ENCODE measurements at regions not wholly inside any gene's neighbourhood (a gene's known extent, or its start where the extent isn't known, plus 50 kb on each side); places are given as distances from the start of the nearest gene placed in this dataset.

GRCh38 chr4:110675426-110675825 lies 52.5 kb upstream of the PITX2 start:
- no peaks in the 10 kb centered on the region for H3K27me3 ChIP-seq (ENCODE audit: control insufficient read depth, insufficient read depth, low read length, poor library complexity, severe bottlenecking)
- H3K36me3 ChIP-seq (ENCODE audit: control insufficient read depth, insufficient read depth, low read length), result no peaks in the 10 kb centered on the region
- no peaks in the 10 kb centered on the region for H3K4me1 ChIP-seq (ENCODE audit: control insufficient read depth, insufficient read depth, low read length)
- H3K9me3 ChIP-seq (ENCODE audit: control insufficient read depth, low read length), result no peaks in the 10 kb centered on the region
- no peak overlapping the region for H3K27ac ChIP-seq (ENCODE audit: insufficient read depth, low read depth, low read length, poor library complexity, severe bottlenecking)
- no peak overlapping the region for H3K4me3 ChIP-seq (ENCODE audit: insufficient read depth, low read depth, low read length)

GRCh38 chr4:110676241-110676640 lies 53.4 kb upstream of the PITX2 start:
- Histone ChIP-seq H3K9me3 (ENCODE audit: control insufficient read depth, low read length) (no peaks in the 10 kb centered on the region), H3K27me3 (ENCODE audit: control insufficient read depth, insufficient read depth, low read length, poor library complexity, severe bottlenecking) (no peaks in the 10 kb centered on the region), H3K27ac (ENCODE audit: insufficient read depth, low read depth, low read length, poor library complexity, severe bottlenecking) (no peak overlapping the region), H3K36me3 (ENCODE audit: control insufficient read depth, insufficient read depth, low read length) (no peaks in the 10 kb centered on the region), H3K4me3 (ENCODE audit: insufficient read depth, low read depth, low read length) (no peak overlapping the region), H3K4me1 (ENCODE audit: control insufficient read depth, insufficient read depth, low read length) (no peaks in the 10 kb centered on the region)

GRCh38 chr4:110678517-110679227 lies 55.8 kb upstream of the PITX2 start:
- no peaks in the 10 kb centered on the region for H3K9me3 ChIP-seq (ENCODE audit: control insufficient read depth, low read length)
- no peaks in the 10 kb centered on the region for H3K4me1 ChIP-seq (ENCODE audit: control insufficient read depth, insufficient read depth, low read length)
- WGBS, 2 experiments, result 93 to 100% methylated on average over 1 of the region's 1 CpG
- no peaks in the 10 kb centered on the region for H3K27me3 ChIP-seq (ENCODE audit: control insufficient read depth, insufficient read depth, low read length, poor library complexity, severe bottlenecking)
- H3K27ac ChIP-seq (ENCODE audit: insufficient read depth, low read depth, low read length, poor library complexity, severe bottlenecking), result no peak overlapping the region
- no peaks in the 10 kb centered on the region for H3K36me3 ChIP-seq (ENCODE audit: control insufficient read depth, insufficient read depth, low read length)
- H3K4me3 ChIP-seq (ENCODE audit: insufficient read depth, low read depth, low read length), result no peak overlapping the region

- WGBS, 2 experiments, result 86 to 87% methylated on average over 4 of the region's 4 CpGs
- H3K36me3 ChIP-seq (ENCODE audit: control insufficient read depth, insufficient read depth, low read length), result no peaks in the 10 kb centered on the region
- H3K4me3 ChIP-seq (ENCODE audit: insufficient read depth, low read depth, low read length), result no peak overlapping the region
- no peaks in the 10 kb centered on the region for H3K4me1 ChIP-seq (ENCODE audit: control insufficient read depth, insufficient read depth, low read length)
- H3K27ac ChIP-seq (ENCODE audit: insufficient read depth, low read depth, low read length, poor library complexity, severe bottlenecking), result no peak overlapping the region
- no peaks in the 10 kb centered on the region for H3K27me3 ChIP-seq (ENCODE audit: control insufficient read depth, insufficient read depth, low read length, poor library complexity, severe bottlenecking)
- H3K9me3 ChIP-seq (ENCODE audit: control insufficient read depth, low read length), result no peaks in the 10 kb centered on the region
Observed at GRCh38 chr4:110680265-110680664, 57.4 kb upstream of the PITX2 start.

- Histone ChIP-seq H3K4me1 (ENCODE audit: control insufficient read depth, insufficient read depth, low read length) (no peaks in the 10 kb centered on the region), H3K4me3 (ENCODE audit: insufficient read depth, low read depth, low read length) (no peak overlapping the region), H3K9me3 (ENCODE audit: control insufficient read depth, low read length) (no peaks in the 10 kb centered on the region), H3K27me3 (ENCODE audit: control insufficient read depth, insufficient read depth, low read length, poor library complexity, severe bottlenecking) (no peaks in the 10 kb centered on the region), H3K27ac (ENCODE audit: insufficient read depth, low read depth, low read length, poor library complexity, severe bottlenecking) (no peak overlapping the region), H3K36me3 (ENCODE audit: control insufficient read depth, insufficient read depth, low read length) (no peaks in the 10 kb centered on the region)
- WGBS, 2 experiments, result 95 to 100% methylated on average over 1 of the region's 1 CpG
Observed at GRCh38 chr4:110681381-110681780, 58.5 kb upstream of the PITX2 start.

GRCh38 chr4:110682311-110682710 lies 59.4 kb upstream of the PITX2 start:
- H3K27me3 ChIP-seq (ENCODE audit: control insufficient read depth, insufficient read depth, low read length, poor library complexity, severe bottlenecking), result no peaks in the 10 kb centered on the region
- H3K27ac ChIP-seq (ENCODE audit: insufficient read depth, low read depth, low read length, poor library complexity, severe bottlenecking), result no peak overlapping the region
- 86 to 100% methylated on average over 1 of the region's 1 CpG for WGBS, 2 experiments
- H3K36me3 ChIP-seq (ENCODE audit: control insufficient read depth, insufficient read depth, low read length), result no peaks in the 10 kb centered on the region
- no peaks in the 10 kb centered on the region for H3K9me3 ChIP-seq (ENCODE audit: control insufficient read depth, low read length)
- H3K4me3 ChIP-seq (ENCODE audit: insufficient read depth, low read depth, low read length), result no peak overlapping the region
- H3K4me1 ChIP-seq (ENCODE audit: control insufficient read depth, insufficient read depth, low read length), result no peaks in the 10 kb centered on the region

- 95 to 96% methylated on average over 11 of the region's 11 CpGs for WGBS, 2 experiments
- H3K27ac ChIP-seq (ENCODE audit: insufficient read depth, low read depth, low read length, poor library complexity, severe bottlenecking), result no peak overlapping the region
- H3K27me3 ChIP-seq (ENCODE audit: control insufficient read depth, insufficient read depth, low read length, poor library complexity, severe bottlenecking), result no peaks in the 10 kb centered on the region
- H3K9me3 ChIP-seq (ENCODE audit: control insufficient read depth, low read length), result no peaks in the 10 kb centered on the region
- no peak overlapping the region for H3K4me3 ChIP-seq (ENCODE audit: insufficient read depth, low read depth, low read length)
- H3K4me1 ChIP-seq (ENCODE audit: control insufficient read depth, insufficient read depth, low read length), result no peaks in the 10 kb centered on the region
- no peaks in the 10 kb centered on the region for H3K36me3 ChIP-seq (ENCODE audit: control insufficient read depth, insufficient read depth, low read length)
Observed at GRCh38 chr4:110683601-110684000, 60.7 kb upstream of the PITX2 start.

GRCh38 chr4:110702326-110702725 lies 79.4 kb upstream of the PITX2 start:
- Histone ChIP-seq H3K9me3 (ENCODE audit: control insufficient read depth, low read length) (no peaks in the 10 kb centered on the region), H3K27ac (ENCODE audit: insufficient read depth, low read depth, low read length, poor library complexity, severe bottlenecking) (no peak overlapping the region), H3K27me3 (ENCODE audit: control insufficient read depth, insufficient read depth, low read length, poor library complexity, severe bottlenecking) (no peaks in the 10 kb centered on the region), H3K4me1 (ENCODE audit: control insufficient read depth, insufficient read depth, low read length) (no peaks in the 10 kb centered on the region), H3K4me3 (ENCODE audit: insufficient read depth, low read depth, low read length) (no peak overlapping the region), H3K36me3 (ENCODE audit: control insufficient read depth, insufficient read depth, low read length) (no peaks in the 10 kb centered on the region)
- 89 to 93% methylated on average over 6 of the region's 6 CpGs for WGBS, 2 experiments

- no peak overlapping the region for H3K27ac ChIP-seq (ENCODE audit: insufficient read depth, low read depth, low read length, poor library complexity, severe bottlenecking)
- H3K36me3 ChIP-seq (ENCODE audit: control insufficient read depth, insufficient read depth, low read length), result no peaks in the 10 kb centered on the region
- 87 to 89% methylated on average over 7 of the region's 7 CpGs for WGBS, 2 experiments
- no peaks in the 10 kb centered on the region for H3K9me3 ChIP-seq (ENCODE audit: control insufficient read depth, low read length)
- H3K4me1 ChIP-seq (ENCODE audit: control insufficient read depth, insufficient read depth, low read length), result no peaks in the 10 kb centered on the region
- no peak overlapping the region for H3K4me3 ChIP-seq (ENCODE audit: insufficient read depth, low read depth, low read length)
- no peaks in the 10 kb centered on the region for H3K27me3 ChIP-seq (ENCODE audit: control insufficient read depth, insufficient read depth, low read length, poor library complexity, severe bottlenecking)
Observed at GRCh38 chr4:110704748-110705439, 82.0 kb upstream of the PITX2 start.

GRCh38 chr4:110705440-110705782 lies 82.5 kb upstream of the PITX2 start:
- H3K9me3 ChIP-seq (ENCODE audit: control insufficient read depth, low read length), result no peaks in the 10 kb centered on the region
- WGBS, 2 experiments, result 90 to 93% methylated on average over 3 of the region's 4 CpGs
- no peaks in the 10 kb centered on the region for H3K36me3 ChIP-seq (ENCODE audit: control insufficient read depth, insufficient read depth, low read length)
- no peak overlapping the region for H3K4me3 ChIP-seq (ENCODE audit: insufficient read depth, low read depth, low read length)
- no peaks in the 10 kb centered on the region for H3K27me3 ChIP-seq (ENCODE audit: control insufficient read depth, insufficient read depth, low read length, poor library complexity, severe bottlenecking)
- no peak overlapping the region for H3K27ac ChIP-seq (ENCODE audit: insufficient read depth, low read depth, low read length, poor library complexity, severe bottlenecking)
- no peaks in the 10 kb centered on the region for H3K4me1 ChIP-seq (ENCODE audit: control insufficient read depth, insufficient read depth, low read length)
